Karpas-422 (cell line): ENCODE measurements at regions not wholly inside any gene's neighbourhood (a gene's known extent, or its start where the extent isn't known, plus 50 kb on each side); places are given as distances from the start of the nearest gene placed in this dataset.
"Not testable (repeated sequence)": the region's sequence is repeated elsewhere in the genome, so short reads cannot be mapped to it uniquely, and the experiment has no call there.

Experiments used
- DNase-seq: peaks from one replicate; pipeline ENCODE4 v3.0.0-alpha.2; 2015
- H2AFZ ChIP-seq: fragments of 200-600 bp; sonication (generic); 2 replicates; pipeline ENCODE4 v1.6.1; 2014; ENCODE audit warnings: antibody characterized with exemption, low read length, mixed read lengths
- H3K27ac ChIP-seq: fragments of 200-600 bp; sonication (generic); 2 replicates; pipeline ENCODE4 v1.5.1; 2014; ENCODE audit warnings: mild to moderate bottlenecking, low read length, moderate library complexity
- H3K27me3 ChIP-seq: fragments of 200-600 bp; sonication (generic); 2 replicates; pipeline ENCODE4 v1.6.1; 2014; ENCODE audit warnings: low read length, mixed read lengths
- H3K36me3 ChIP-seq: fragments of 200-600 bp; sonication (generic); 2 replicates; pipeline ENCODE4 v1.6.1; 2014; ENCODE audit warnings: low read length, mixed read lengths; ENCODE audit not compliant: insufficient read depth
- H3K4me1 ChIP-seq: fragments of 200-600 bp; sonication (generic); 2 replicates; pipeline ENCODE4 v1.6.1; 2014; ENCODE audit warnings: mild to moderate bottlenecking, low read length, mixed read lengths
- H3K4me2 ChIP-seq: fragments of 200-600 bp; sonication (generic); 2 replicates; pipeline ENCODE4 v1.6.1; 2014; ENCODE audit warnings: low read length, low read depth, mild to moderate bottlenecking; ENCODE audit not compliant: poor library complexity, severe bottlenecking
- H3K4me3 ChIP-seq: fragments of 200-600 bp; sonication (generic); 2 replicates; pipeline ENCODE4 v1.5.1; 2014; ENCODE audit warnings: mild to moderate bottlenecking, antibody characterized with exemption, low read length, mixed read lengths
- H3K79me2 ChIP-seq: fragments of 200-600 bp; sonication (generic); 2 replicates; pipeline ENCODE4 v1.6.1; 2014; ENCODE audit warnings: mild to moderate bottlenecking, low read length, mixed read lengths
- H3K9ac ChIP-seq: fragments of 200-600 bp; sonication (generic); 2 replicates; pipeline ENCODE4 v1.6.0; 2014; ENCODE audit warnings: low read length
- H3K9me2 ChIP-seq: fragments of 200-600 bp; sonication (generic), shearing (Covaris generic); replicated peaks from 2 replicates; pipeline ENCODE4 v1.6.0; 2014; ENCODE audit warnings: mild to moderate bottlenecking, low read length, moderate library complexity; ENCODE audit not compliant: insufficient read depth
- H3K9me3 ChIP-seq: fragments of 300-700, 200-600 bp; sonication (generic); 2 replicates; pipeline ENCODE4 v1.6.1; 2014; ENCODE audit warnings: low read length, mixed read lengths
- H4K20me1 ChIP-seq: fragments of 200-600 bp; sonication (generic); 2 replicates; pipeline ENCODE4 v1.6.1; 2014; ENCODE audit warnings: mild to moderate bottlenecking, antibody characterized with exemption, low read length, low read depth; ENCODE audit not compliant: insufficient read depth

DNA sequence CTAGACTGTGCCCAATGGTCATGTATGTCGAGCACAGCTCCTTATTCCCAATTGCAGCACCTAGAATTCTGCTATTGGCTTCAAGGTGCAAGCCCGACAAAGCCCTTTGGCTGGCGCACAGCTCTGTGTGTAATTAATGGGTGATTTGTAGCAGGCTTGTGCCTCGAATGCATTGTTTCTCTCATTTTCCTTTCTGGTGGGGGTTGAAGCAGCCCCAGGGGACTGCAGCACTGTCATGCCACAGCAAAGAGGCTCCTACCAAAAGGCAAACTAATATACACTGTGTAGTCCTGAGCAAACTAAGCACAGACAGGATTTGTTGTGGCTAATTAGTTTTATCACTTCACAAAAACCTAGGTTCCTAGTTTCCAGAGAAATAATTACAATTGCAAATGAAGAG is 898.7 kb downstream of the UQCRFS1 start:
- Histone ChIP-seq H3K27me3 (no peaks in the 10 kb centered on the region), H3K27ac (no peak overlapping the region), H3K36me3 (no peaks in the 10 kb centered on the region), H3K9me2 (no peaks in the 10 kb centered on the region), H3K4me2 (no peak overlapping the region), H3K9me3 (no peaks in the 10 kb centered on the region), H4K20me1 (no peaks in the 10 kb centered on the region), H3K79me2 (no peaks in the 10 kb centered on the region), H2AFZ (no peak overlapping the region), H3K4me1 (no peaks in the 10 kb centered on the region), H3K9ac (no peak overlapping the region), H3K4me3 (no peak overlapping the region)
- DNase-seq: no peak

GRCh38 chr19:28313633-28314032 is 899.3 kb downstream of the UQCRFS1 start:
- no peak overlapping the region for H3K27ac ChIP-seq
- no peaks in the 10 kb centered on the region for H3K9me2 ChIP-seq
- no peak overlapping the region for H2AFZ ChIP-seq
- no peaks in the 10 kb centered on the region for H3K36me3 ChIP-seq
- H4K20me1 ChIP-seq: no peaks in the 10 kb centered on the region
- H3K4me3 ChIP-seq: no peak overlapping the region
- no peak overlapping the region for H3K9ac ChIP-seq
- no peaks in the 10 kb centered on the region for H3K9me3 ChIP-seq
- no peak for DNase-seq
- no peak overlapping the region for H3K4me2 ChIP-seq
- no peaks in the 10 kb centered on the region for H3K27me3 ChIP-seq
- H3K4me1 ChIP-seq: no peaks in the 10 kb centered on the region
- no peaks in the 10 kb centered on the region for H3K79me2 ChIP-seq

GRCh38 chr19:28312269-28312668 is 900.7 kb downstream of the UQCRFS1 start:
- no peaks in the 10 kb centered on the region for H3K9me3 ChIP-seq
- no peak overlapping the region for H3K27ac ChIP-seq
- H3K36me3 ChIP-seq: no peaks in the 10 kb centered on the region
- no peak overlapping the region for H3K4me3 ChIP-seq
- H2AFZ ChIP-seq: no peak overlapping the region
- no peak for DNase-seq
- H3K79me2 ChIP-seq: no peaks in the 10 kb centered on the region
- H4K20me1 ChIP-seq: no peaks in the 10 kb centered on the region
- no peaks in the 10 kb centered on the region for H3K27me3 ChIP-seq
- H3K4me2 ChIP-seq: no peak overlapping the region
- H3K4me1 ChIP-seq: no peaks in the 10 kb centered on the region
- H3K9me2 ChIP-seq: no peaks in the 10 kb centered on the region
- no peak overlapping the region for H3K9ac ChIP-seq

DNA sequence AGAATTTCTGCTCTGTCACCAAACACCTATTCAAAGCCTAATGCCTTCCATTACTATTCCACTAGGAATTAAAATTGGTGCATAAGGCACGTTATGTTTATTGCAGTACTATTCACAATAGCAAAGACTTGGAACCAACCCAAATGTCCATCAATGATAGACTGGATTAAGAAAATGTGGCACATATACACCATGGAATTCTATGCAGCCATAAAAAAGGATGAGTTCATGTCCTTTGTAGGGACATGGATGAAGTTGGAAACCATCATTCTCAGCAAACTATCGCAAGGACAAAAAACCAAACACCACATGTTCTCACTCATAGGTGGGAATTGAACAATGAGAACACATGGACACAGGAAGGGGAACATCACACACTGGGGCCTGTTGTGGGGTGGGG is 902.1 kb downstream of the UQCRFS1 start:
- not testable (repeated sequence) for H3K9me3 ChIP-seq

GRCh38 chr19:28309070-28309469 is 903.9 kb downstream of the UQCRFS1 start:
- no peak overlapping the region for H2AFZ ChIP-seq
- no peak overlapping the region for H3K4me3 ChIP-seq
- DNase-seq: no peak
- H3K4me2 ChIP-seq: no peak overlapping the region
- no peaks in the 10 kb centered on the region for H3K9me2 ChIP-seq
- no peaks in the 10 kb centered on the region for H3K36me3 ChIP-seq
- no peak overlapping the region for H3K27ac ChIP-seq
- H3K27me3 ChIP-seq: no peaks in the 10 kb centered on the region
- H3K9me3 ChIP-seq: no peaks in the 10 kb centered on the region
- no peaks in the 10 kb centered on the region for H3K4me1 ChIP-seq
- H3K79me2 ChIP-seq: no peaks in the 10 kb centered on the region
- H3K9ac ChIP-seq: no peak overlapping the region
- no peaks in the 10 kb centered on the region for H4K20me1 ChIP-seq

More for the DNA sequence above, 902.1 kb downstream of the UQCRFS1 start:
- not testable (repeated sequence) for H3K4me1 ChIP-seq, DNase-seq, H3K27ac ChIP-seq, H2AFZ ChIP-seq, H3K36me3 ChIP-seq, H3K9ac ChIP-seq, H3K9me2 ChIP-seq, H3K27me3 ChIP-seq, H3K79me2 ChIP-seq, H4K20me1 ChIP-seq, H3K4me2 ChIP-seq, H3K4me3 ChIP-seq

DNA sequence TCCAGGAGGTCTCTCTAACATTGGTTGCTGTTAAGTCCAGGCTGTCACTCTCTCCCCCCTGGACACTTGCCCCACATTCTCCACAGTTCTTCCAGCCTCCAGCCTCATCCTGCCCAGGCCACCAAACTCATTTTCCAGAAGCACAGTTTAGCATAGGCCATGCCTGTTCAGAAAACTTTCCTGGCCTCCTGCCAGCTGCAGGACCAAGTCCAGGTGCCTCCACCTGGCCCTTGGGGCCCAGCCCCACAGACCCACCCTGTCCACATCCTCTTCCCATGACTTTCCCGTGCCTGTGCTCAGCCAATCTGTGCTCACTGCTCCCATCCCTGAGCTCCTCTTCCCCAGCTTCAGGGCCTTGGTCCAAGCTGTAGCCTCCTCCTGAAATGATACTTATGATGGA is 905.0 kb downstream of the UQCRFS1 start:
- no peaks in the 10 kb centered on the region for H4K20me1 ChIP-seq
- no peak overlapping the region for H3K9ac ChIP-seq
- H3K79me2 ChIP-seq: no peaks in the 10 kb centered on the region
- H3K27me3 ChIP-seq: no peaks in the 10 kb centered on the region
- H3K9me3 ChIP-seq: no peaks in the 10 kb centered on the region
- no peak overlapping the region for H3K4me2 ChIP-seq
- H3K27ac ChIP-seq: no peak overlapping the region
- no peak overlapping the region for H2AFZ ChIP-seq
- no peaks in the 10 kb centered on the region for H3K9me2 ChIP-seq
- no peaks in the 10 kb centered on the region for H3K4me1 ChIP-seq
- H3K36me3 ChIP-seq: no peaks in the 10 kb centered on the region
- DNase-seq: no peak
- H3K4me3 ChIP-seq: no peak overlapping the region

DNA sequence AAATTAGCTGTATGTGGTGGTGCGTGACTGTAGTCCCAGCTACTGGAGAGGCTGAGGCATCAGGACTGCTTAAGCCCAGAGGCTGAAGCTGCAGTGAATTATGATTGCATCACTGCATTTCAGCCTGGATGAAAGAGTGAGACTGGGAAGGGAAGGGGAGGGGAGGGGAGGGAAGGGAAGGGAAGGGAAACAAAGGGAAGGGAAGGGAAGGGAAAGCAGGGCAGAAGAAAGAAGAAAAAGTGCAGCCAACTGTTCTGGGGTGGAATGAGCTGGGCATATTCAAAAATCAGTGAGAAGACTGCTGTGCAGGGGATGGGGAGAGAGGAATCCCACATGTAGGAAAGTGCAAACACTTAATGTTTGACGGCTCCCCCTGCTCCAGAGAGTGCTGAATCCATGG is 905.5 kb downstream of the UQCRFS1 start:
- Histone ChIP-seq H3K9ac (no peak overlapping the region), H3K9me3 (no peaks in the 10 kb centered on the region), H3K27me3 (no peaks in the 10 kb centered on the region), H3K27ac (no peak overlapping the region), H3K4me1 (no peaks in the 10 kb centered on the region), H3K79me2 (no peaks in the 10 kb centered on the region), H3K4me2 (no peak overlapping the region), H2AFZ (no peak overlapping the region), H3K9me2 (no peaks in the 10 kb centered on the region), H3K36me3 (no peaks in the 10 kb centered on the region), H3K4me3 (no peak overlapping the region), H4K20me1 (no peaks in the 10 kb centered on the region)
- DNase-seq: no peak

DNA sequence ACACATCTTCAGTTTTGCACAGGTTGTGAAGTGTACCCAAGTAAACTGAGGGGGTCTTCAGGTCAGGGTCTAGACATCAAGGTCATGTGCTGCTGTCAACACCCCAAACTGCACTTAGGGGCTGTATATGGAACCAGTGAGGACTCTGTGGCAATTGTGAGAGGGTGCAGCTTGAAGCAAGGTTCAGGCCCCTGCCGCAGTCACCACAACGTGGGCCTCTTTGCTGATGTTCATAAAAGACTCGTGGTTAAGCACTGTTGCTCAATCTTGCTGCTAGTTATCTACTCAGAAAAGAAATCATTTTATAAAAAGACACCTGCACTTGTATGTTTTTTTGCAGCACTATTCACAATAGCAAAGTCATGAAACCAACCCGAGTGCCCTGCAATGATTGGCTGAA is 907.4 kb downstream of the UQCRFS1 start:
- Histone ChIP-seq H3K9ac (no peak overlapping the region), H3K9me3 (no peaks in the 10 kb centered on the region), H2AFZ (no peak overlapping the region), H3K9me2 (no peaks in the 10 kb centered on the region), H3K27ac (no peak overlapping the region), H3K4me3 (no peak overlapping the region), H3K4me1 (no peaks in the 10 kb centered on the region), H3K79me2 (no peaks in the 10 kb centered on the region), H3K4me2 (no peak overlapping the region), H3K27me3 (no peaks in the 10 kb centered on the region), H4K20me1 (no peaks in the 10 kb centered on the region), H3K36me3 (no peaks in the 10 kb centered on the region)
- no peak for DNase-seq

DNA sequence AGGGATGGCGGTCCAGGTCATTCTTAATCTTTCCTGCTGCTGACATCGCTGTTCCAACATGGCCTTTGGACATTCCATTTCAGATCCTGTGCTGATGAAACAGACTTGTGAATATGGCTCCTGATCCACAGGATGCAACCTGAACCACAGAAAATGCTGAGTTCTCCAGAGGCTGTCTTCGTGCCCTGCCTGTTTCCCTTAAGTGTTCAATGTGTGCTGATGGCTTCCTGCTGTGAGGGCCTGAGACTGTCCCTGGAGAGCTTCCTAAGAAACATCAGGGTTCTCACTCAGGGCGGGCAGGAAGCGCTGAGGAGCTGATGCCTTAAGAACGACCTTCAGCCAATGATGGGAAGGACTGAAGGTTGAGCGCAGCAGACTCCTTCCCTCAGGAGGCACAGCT is 909.4 kb downstream of the UQCRFS1 start:
- H3K9me3 ChIP-seq: no peaks in the 10 kb centered on the region
- no peak overlapping the region for H2AFZ ChIP-seq
- H3K79me2 ChIP-seq: no peaks in the 10 kb centered on the region
- H3K9me2 ChIP-seq: no peaks in the 10 kb centered on the region
- no peak overlapping the region for H3K4me2 ChIP-seq
- H3K36me3 ChIP-seq: no peaks in the 10 kb centered on the region
- no peak for DNase-seq
- no peaks in the 10 kb centered on the region for H3K27me3 ChIP-seq
- no peak overlapping the region for H3K9ac ChIP-seq
- no peaks in the 10 kb centered on the region for H4K20me1 ChIP-seq
- no peaks in the 10 kb centered on the region for H3K4me1 ChIP-seq
- no peak overlapping the region for H3K4me3 ChIP-seq
- H3K27ac ChIP-seq: no peak overlapping the region
